SK-N-SH treated with all-trans-retinoic acid at 6 μM for 48 hours (cell line): ENCODE measurements at regions not wholly inside any gene's neighbourhood (a gene's known extent, or its start where the extent isn't known, plus 50 kb on each side); places are given as distances from the start of the nearest gene placed in this dataset.

Experiments
- ARNTL ChIP-seq: fragments of 450-650 bp; formaldehyde crosslinking; IDR thresholded peaks from 2 replicates; pipeline ENCODE4 v1.5.0; 2020; ENCODE audit warnings: low read depth, mild to moderate bottlenecking, moderate library complexity, borderline replicate concordance
- CREB5 ChIP-seq: fragments of 250-450 bp; sonication (Bioruptor Pico); IDR thresholded peaks from 2 replicates; pipeline ENCODE4 v1.5.1; 2020; ENCODE audit warnings: low read depth, mild to moderate bottlenecking, moderate library complexity
- CSDC2 ChIP-seq: fragments of 250-450 bp; sonication (Bioruptor Pico); IDR thresholded peaks from 2 replicates; pipeline ENCODE4 v1.5.0; 2020; ENCODE audit warnings: mild to moderate bottlenecking, moderate library complexity
- ESRRG ChIP-seq: fragments of 250-450 bp; sonication (Bioruptor Pico); IDR thresholded peaks from 2 replicates; pipeline ENCODE4 v1.6.1; 2021; ENCODE audit warnings: mild to moderate bottlenecking
- ISL1 ChIP-seq: fragments of 250-450 bp; sonication (Bioruptor Pico); IDR thresholded peaks from 2 replicates; pipeline ENCODE4 v2.1.2; 2022; ENCODE audit warnings: mild to moderate bottlenecking, moderate library complexity
- PATZ1 ChIP-seq: fragments of 250-450 bp; sonication (Bioruptor Pico); IDR thresholded peaks from 2 replicates; pipeline ENCODE4 v1.8.0; 2020; ENCODE audit warnings: mild to moderate bottlenecking, moderate library complexity, borderline replicate concordance
- TSHZ2 ChIP-seq: fragments of 250-450 bp; sonication (Bioruptor Pico); IDR thresholded peaks from 2 replicates; pipeline ENCODE4 v1.5.0; 2020; ENCODE audit warnings: mild to moderate bottlenecking, moderate library complexity
- ZC3H10 ChIP-seq: fragments of 250-450 bp; sonication (Bioruptor Pico); IDR thresholded peaks from 2 replicates; pipeline ENCODE4 v1.5.1; 2021; ENCODE audit warnings: mild to moderate bottlenecking, moderate library complexity
- ZFP30 ChIP-seq: fragments of 450-650 bp; formaldehyde crosslinking; IDR thresholded peaks from 2 replicates; pipeline ENCODE4 v1.5.0; 2022; ENCODE audit warnings: mild to moderate bottlenecking, moderate library complexity

GRCh38 chr1:104100115-104100514 lies 350.4 kb downstream of the AMY1C start:
- TF ChIP-seq PATZ1 (CRISPR knock-in tag) (no peak), CREB5 (CRISPR knock-in tag) (no peak), ESRRG (no peak), ARNTL (no peak), TSHZ2 (CRISPR knock-in tag) (no peak), ZC3H10 (CRISPR knock-in tag) (no peak), ISL1 (no peak), ZFP30 (CRISPR knock-in tag) (no peak), CSDC2 (CRISPR knock-in tag) (no peak)
